GM18502 (cell line): ENCODE measurements at regions not wholly inside any gene's neighbourhood (a gene's known extent, or its start where the extent isn't known, plus 50 kb on each side); places are given as distances from the start of the nearest gene placed in this dataset.

Experiments used
- ATAC-seq: cut with Tn5 transposase; IDR thresholded peaks from one replicate; pipeline ENCODE4 v1.9.1; 2021; ENCODE audit warnings: mild to moderate bottlenecking; ENCODE audit not compliant: unreplicated experiment, poor library complexity

DNA sequence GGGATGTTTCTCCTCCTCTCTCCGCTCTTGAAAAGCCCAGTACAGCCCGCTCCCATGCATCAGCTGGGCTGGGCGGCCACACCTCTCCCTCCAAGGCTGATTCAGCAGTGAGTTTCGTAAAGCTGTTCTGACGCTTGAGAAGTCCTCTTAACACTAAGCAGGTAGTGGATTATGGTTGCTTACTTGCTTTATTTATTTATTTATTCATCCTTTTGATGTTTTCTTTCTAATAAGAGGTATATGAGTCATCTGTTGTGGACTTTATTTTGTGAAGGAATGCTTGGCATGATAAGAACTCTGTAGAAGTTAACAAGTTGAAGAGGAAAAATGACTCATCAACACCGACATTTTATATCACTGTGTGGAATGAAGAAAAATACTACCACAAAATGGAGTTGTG is 285.0 kb downstream of the SQOR start:
- no peak for ATAC-seq

DNA sequence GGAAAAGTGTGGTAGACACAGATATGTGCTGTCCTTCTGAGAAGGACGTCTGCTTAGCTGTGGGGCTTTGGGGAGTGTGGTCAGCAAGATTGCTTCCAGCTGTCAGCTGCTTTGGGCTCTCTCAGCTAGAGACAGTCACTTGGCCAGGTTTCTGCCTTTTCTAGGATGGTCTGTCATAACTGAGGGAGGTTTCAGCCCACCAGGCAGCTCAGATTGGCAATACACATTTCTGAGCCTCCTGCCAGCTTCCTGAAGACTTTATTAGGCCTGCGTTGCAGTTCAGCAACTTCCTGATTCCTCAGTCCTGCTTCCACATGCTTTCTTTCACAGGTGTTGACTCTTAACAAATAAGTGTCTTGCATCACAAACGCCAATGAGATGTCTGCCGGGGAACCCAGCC is 286.5 kb downstream of the SQOR start:
- ATAC-seq: no peak

DNA sequence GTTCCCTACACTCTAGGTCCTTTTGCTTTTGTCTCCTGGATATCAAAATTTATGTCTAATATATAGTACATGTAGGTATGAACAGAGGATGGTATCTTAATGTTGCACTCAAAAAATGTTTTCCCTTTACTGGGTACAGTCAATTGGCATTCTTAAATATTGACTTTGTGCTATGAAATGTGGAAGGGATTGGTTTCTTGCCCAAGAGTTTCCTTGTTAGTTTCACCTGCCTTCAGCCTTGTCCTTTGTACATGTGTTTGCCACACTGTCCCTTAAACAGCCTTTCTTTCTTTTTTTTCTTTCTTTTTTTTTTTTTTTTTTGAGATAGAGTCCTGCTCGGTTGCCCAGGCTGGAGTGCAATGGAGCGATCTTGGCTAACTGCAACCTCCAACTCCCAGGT is 287.1 kb downstream of the SQOR start:
- no peak for ATAC-seq

DNA sequence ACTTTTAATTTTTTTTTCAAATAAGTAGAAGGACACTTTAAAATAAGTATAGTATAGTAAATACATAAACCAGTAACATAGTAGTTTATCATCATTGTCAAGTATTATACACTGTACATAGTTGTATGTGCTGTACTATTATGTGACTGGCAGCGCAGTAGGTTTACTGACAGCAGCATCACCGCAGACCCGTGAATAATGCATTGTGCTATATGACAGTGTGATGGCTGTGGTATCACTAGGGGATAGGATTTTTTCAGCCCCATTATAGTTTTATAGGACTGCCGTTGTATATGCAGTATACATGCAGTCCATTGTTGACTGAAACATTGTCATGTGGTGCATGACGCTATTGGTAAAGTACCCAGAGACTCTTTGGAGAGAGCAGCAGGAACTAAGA is 306.5 kb downstream of the SQOR start:
- no peak for ATAC-seq

DNA sequence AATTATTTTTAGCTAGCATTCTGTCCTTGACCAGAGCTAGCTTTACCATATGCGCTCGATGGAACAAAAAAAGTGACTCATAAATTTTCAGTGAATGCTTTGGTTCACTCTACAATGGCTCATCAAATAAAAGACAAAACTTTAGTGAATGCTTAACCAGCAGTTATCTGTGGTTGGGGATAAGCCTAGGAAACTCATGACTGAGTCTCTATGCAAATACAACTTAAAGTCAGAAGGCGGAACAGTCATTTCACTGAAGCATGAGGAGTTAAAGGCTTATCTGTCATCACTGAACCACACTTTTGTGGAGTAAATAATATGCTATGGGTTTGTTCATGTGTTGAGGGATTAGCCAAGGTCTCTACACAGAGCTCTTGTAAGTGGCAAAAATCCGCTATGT is 308.4 kb downstream of the SQOR start:
- ATAC-seq: no peak

DNA sequence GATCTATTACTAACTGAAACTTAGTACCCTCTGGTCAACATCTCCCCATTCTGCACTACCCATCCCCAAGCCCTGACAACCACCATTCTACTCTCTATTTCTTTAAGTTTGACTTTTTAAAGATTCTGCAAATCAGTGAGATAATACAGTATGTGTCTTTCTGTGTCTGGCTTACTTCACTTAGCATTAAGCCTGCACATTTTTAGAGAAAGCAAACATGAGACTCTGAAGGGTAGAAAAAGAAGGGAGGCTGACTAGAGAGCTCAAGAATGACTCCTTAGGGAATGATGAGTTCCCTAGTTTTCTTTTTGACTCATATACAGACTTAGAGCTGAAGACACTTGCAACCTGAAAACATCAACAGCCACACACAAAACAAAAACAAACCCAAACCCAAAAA is 311.3 kb downstream of the SQOR start:
- no peak for ATAC-seq

DNA sequence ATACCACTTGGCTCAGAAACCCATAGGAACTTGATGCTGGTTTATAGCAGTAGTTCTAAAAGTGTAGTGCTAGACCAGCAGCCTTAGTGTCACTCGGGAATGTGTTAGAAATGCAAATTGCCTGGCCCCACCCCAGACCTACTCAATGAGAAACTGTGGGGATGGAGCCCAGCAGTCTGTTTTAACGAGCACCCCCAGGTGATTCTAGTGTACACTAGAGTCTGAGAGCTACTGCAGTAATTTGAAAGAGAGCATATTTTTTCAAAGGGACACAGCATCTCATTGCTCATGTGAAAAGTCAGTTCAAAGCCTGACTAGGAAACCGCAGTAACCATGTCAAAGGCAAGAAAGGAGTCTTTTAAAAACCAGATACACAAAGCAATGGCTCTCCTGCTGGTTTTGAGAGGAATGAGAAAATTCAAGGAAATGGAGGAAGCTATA is 313.4 kb downstream of the SQOR start:
- no peak for ATAC-seq

DNA sequence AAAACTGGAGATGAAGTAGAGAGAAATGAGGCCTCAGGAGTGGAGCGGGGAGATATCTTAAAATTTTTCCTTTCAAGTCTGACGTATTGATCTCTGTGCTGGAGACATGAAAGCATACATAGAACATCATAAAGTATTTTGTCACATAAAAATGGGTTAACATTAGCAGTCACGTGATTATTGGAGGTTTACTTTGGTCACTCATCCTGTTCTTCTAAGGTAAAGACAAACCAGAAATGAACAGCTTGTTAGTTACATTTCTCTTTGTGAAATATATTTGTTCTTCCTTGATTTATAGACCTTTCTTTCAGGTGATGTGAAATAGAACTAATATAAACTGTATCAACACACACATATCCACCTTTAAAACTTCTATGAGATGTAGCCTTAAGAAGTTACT is 324.1 kb downstream of the SQOR start:
- ATAC-seq: no peak

DNA sequence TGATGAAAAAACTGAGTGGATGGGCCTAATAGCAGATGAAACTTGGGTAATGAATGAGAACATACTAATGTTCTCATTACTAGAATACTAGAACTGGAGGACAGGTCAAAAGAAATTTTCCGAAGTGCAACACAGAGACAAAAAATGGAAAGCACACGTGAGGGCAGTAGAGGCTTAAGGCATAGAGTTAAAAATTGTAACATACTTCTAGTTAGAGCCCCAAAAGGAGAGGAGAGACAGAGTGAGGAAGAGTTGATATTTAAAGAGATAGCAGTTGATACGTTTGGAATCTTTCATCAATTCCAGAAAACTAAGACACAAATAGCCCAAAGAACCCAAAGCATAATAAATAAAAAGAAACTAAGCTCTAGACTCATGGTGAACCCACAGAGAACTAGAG is 327.9 kb downstream of the SQOR start:
- ATAC-seq: no peak

DNA sequence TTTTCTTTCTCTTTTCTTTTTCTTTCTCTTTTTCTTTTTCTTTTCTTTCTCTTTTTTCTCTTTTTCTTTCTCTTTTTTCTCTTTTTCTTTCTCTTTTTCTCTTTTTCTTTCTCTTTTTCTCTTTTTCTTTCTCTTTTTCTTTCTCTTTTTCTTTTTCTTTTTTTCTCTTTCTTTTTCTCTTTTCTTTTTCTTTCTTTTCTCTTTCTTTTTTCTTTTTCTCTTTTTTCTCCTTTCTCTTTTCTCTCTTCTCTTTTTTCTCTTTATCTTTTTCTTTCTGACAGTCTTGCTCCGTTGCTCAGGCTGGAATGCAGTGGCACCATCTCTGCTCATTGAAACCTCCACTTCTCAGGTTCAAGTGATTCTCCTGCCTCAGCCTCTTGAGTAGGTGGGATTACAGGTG is 335.7 kb downstream of the SQOR start:
- ATAC-seq: no peak

DNA sequence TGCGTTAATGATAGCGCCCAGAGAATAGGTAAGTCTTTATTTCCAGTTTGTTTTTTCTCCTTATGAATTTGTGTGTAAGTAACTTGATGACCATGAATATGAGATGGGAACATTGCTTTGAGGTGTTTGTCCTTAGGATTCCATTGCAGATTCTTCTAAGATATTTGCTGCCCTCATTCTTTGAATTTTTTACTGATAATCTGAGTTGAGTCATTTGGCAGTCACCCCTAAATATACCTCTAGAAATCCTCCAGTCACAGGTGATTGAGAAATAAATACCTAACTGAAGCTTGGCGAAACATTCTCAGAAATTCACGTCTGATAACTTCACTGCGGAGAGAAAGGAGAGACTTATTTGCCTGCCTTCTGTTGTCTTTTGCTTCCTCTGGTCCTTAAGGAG is 345.5 kb downstream of the SQOR start:
- ATAC-seq: no peak

DNA sequence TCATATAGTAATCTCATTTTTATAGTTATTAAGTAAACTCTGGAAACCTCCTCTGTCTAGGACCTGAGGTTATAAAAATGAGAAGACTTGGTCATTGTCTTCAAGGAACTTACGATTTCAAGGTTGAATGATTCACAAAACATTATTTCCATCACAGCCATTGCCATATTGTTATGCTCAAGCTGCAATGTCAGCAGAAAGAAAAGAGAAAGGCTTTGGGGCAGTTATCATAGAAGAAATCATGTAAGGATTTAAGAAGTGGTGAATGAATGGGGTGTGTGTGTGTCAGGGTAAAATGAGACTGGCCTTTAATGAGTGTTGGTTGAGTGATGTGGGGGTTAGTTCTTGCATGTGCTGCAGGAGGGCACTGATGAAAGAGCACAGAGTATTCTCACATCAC is 346.8 kb downstream of the SQOR start:
- no peak for ATAC-seq

DNA sequence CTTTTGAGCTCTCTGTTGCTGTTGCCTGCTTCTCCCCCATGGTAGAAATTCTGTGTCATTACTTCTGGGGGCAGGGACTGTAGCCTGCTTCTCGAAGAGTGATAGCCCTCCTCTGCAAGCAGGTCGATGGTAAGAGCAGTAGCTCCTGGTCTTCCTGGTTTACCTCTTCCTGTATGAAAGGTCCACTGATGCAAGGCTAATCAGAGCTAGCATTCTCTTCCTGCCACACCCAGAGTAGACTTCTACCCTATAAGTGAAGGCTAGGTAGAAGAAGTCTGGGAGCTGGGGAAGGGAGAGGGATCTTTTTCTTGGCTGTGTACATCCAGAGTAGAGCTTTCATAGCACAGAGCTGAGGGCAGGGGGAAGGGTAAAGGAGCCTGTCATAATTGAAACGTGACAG is 357.0 kb downstream of the SQOR start:
- no peak for ATAC-seq

DNA sequence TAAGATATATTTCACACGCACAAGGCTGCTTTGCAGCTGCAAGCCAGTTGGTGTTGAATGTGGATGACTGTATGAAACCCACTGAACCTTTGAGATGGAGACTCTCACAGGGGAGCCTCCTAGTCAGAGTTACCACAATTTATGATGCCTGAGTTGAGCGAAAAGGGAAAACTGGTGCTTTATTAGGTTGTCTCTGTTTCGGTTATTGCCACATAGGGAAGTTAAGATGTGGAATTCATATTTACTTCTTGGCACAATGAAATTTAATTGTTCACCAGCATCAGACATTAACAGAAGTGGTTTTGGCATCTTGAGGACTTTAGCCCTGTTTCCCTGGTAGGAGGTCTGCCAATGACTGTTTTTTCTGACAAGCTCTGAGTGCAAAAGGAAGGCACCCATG is 358.2 kb downstream of the SQOR start:
- ATAC-seq: no peak

DNA sequence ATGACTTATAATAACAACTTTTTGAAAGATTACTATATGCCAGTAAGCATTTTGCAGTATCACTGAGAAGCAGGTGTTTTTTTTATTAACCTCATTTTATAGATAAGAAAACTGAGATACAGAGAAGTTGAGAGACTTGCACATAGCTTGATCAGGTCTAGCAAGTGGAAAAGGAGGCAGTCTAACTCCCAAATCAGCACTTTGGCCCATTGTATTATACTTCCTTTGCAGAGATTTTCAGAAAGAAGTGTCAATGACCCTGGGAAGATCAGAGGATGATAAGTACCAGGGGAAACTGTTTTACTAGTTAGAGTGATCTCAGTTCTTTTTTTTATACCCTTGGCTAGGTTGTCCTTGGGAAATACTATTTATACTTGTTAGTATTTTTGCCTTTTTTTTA is 358.7 kb downstream of the SQOR start:
- ATAC-seq: no peak

DNA sequence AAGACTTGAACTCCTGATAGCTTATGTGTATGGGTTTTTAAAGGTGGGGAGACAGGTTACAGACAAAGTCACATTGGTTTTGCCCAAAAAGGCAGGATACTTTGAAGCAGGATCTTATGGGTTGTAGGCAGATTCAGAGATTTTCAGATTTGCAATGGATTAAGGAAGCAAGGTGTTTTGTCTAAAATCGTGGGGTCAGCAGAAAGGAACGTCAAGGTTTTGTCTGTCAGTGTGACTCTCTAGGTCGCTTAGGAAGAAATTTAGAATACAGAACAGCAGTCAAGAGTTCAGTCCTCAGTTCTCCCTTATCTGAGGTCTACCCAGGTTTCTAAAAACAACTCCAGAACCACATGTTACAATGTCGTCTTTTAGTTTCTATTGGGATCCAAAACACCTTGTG is 361.0 kb downstream of the SQOR start:
- ATAC-seq: no peak

DNA sequence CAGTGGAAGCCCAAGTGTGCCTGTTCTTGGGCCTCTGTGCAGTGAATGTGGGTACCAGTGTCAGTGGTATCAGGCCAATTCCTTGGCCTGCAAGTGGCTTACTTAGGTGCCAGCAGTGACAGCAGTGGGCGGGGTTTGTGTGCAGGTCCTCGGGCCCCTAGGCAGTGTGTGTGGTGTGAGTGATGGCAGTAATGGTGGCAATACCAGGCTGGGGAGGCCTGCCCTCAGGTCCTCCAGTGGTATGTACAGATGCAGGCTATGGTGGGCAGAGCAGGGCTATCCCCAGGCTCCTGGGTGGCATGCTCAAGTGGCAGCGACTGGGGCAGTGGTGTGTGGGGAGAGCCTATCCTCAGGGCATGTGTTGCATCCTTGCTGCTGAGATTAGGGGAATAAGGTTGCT is 379.7 kb downstream of the SQOR start:
- no peak for ATAC-seq

DNA sequence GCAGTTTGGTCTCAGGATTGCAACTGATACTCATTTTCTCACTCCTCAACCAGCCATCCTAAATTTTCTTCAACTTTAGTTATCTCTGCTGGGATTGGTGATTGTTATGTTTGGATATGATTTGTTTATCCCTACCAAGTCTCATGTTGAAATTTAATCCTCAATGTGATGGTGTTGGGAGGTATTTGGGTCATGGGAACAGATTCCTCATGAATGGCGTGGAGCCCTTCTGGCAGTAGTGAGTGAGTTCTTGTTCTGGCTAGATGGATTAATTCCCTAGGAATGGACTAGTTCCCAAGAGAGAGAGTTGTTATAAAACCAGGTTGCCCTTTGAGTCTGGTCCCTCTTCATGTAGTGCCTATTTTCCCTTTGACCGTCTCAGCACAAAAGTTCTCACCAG is 399.9 kb downstream of the SQOR start:
- no peak for ATAC-seq

DNA sequence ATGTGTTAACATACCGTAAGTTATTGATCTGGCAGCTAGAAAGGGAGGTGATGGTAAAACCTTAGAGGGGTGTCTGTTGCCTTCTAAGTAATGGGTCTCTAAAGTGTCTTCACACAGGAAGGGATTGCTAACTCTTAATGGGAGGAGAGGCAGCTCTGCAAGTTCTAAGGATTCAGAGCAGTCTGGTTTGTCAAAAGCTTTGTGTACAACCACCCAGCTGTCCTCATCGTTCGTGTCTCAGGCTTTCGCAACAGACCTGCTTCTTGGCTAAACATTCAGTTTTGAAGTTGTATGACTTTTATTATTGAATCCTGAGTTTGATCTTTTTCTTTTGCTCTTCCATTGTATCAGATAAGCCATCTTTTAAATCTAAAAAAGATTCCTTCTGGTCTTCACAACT is 404.9 kb downstream of the SQOR start:
- ATAC-seq: no peak

DNA sequence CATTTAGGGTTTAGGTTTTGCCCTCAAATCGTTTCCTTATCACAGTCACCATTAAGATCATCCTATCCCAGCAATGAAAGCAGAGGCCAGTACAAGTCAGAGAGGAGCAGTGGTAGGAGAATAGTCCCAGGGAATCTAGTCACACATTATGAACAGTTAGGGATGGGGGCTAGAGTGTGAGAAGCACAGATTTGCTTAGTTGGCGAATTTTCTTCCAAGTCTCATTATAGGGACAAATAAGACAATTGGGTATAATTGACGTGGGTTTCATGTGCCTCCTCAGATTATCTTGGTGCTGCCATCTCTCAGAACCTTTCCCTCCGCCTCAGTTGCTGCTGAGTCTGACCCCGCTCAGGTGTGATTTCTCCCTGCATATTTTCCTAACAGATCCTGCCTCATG is 407.1 kb downstream of the SQOR start:
- ATAC-seq: no peak

DNA sequence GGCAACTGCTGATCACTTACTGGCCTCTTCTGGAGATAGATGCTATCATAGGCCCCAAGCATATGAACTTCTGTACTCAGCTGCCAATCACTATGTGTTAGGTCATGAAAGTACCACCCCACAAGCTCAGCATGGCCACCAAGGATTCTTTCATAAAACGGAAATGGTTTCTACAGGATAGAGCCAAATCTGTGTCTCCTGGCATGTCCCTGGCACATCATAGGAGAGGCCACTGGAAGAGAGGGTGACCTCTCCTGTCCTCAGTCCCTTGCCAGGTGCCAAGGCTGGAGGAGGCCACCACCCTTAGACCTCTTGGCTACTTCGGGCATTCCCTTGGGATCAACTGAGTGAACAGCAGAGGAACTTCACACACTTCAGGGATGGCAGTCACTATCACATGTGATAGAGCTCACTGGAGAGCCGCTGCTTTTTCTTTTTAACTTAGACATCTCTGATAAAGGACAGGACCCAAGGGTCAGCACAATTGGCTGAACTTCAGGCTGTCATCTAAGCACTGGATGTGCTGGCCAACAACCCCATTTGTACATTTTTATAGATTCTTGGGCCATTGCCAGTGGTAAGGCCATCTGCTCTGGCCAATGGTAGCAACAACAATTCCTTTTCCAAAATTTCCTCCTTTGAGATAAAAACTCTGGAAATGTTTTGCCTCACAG is 425.2 kb downstream of the SQOR start:
- no peak for ATAC-seq

DNA sequence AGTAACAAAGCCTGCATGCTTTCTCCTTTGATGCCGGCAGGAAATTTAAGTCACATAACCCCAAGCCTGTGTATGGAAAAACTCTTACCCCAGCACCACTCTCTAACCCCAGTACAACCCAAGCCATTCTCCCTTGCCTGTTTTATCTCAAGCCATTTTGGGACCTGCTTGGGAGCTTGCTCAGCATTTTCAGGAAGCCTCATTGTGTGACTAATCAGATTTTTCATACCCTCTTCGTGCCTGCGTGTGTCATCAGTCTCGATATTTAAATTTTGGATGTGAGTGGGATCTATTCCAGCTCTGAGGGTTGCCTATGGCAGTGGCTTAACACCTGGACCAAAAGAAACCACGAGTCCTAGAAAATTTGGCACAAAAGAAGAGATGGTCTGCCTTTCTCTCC is 426.2 kb downstream of the SQOR start:
- ATAC-seq: no peak

DNA sequence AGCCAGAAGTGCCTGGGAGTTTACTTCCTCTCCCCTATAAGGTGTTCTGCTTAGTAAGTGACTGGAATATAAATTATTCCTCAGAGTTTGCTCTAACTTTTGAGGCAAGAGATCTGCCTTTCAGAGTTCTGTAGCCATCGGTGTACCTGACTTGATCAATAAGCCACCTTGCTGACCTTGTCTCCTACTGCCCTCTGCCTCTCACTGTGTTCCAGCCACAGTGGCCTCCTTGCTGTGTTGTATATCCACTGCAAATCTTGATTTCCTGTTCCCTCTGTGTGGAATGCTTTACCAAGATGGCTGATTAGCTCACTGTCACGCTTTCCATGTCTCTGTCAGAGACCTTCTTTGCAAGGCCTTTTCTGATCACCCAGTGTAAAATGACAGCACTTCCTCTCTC is 442.4 kb downstream of the SQOR start:
- ATAC-seq: no peak
